Superior temporal gyrus (tissue), 1 donor: ENCODE measurements at regions not wholly inside any gene's neighbourhood (a gene's known extent, or its start where the extent isn't known, plus 50 kb on each side); places are given as distances from the start of the nearest gene placed in this dataset.
A peak's percentile ranks its signal among the peaks of the same experiment; 100 is the strongest.
"Not testable (repeated sequence)": the region's sequence is repeated elsewhere in the genome, so short reads cannot be mapped to it uniquely, and the experiment has no call there.

ENCODE experiments used
- DNase-seq: peaks from one replicate; pipeline ENCODE4 v3.0.0-alpha.2; 2016; ENCODE audit errors: extremely low spot score

- not testable (repeated sequence) for DNase-seq
These were observed 75.6 kb downstream of the MRPL39 start for GRCh38 chr21:25531538-25532250.

- no peak for DNase-seq
These were observed 78.8 kb downstream of the MRPL39 start for GRCh38 chr21:25528515-25528914.

GRCh38 chr21:25518491-25518911 lies 88.8 kb downstream of the MRPL39 start:
- no peak for DNase-seq

- no peak for DNase-seq
These were observed 91.5 kb downstream of the MRPL39 start for GRCh38 chr21:25515484-25516405.

GRCh38 chr21:25513810-25514209 lies 93.5 kb downstream of the MRPL39 start:
- DNase-seq, result no peak

- no peak for DNase-seq
These were observed 94.9 kb downstream of the MRPL39 start for GRCh38 chr21:25512095-25513081.

- DNase-seq, result no peak
These were observed 97.4 kb downstream of the MRPL39 start for GRCh38 chr21:25509862-25510261.

GRCh38 chr21:25508364-25508763 lies 98.9 kb downstream of the MRPL39 start:
- no peak for DNase-seq

GRCh38 chr21:25507522-25507921 lies 99.8 kb downstream of the MRPL39 start:
- no peak for DNase-seq

- DNase-seq, result no peak
These were observed 100.4 kb downstream of the MRPL39 start for GRCh38 chr21:25506887-25507286.

GRCh38 chr21:25506261-25506660 lies 101.0 kb downstream of the MRPL39 start:
- DNase-seq, result no peak

- no peak for DNase-seq
These were observed 103.3 kb downstream of the MRPL39 start for GRCh38 chr21:25503981-25504380.

- DNase-seq, result no peak
These were observed 105.2 kb downstream of the MRPL39 start for GRCh38 chr21:25501996-25502665.

GRCh38 chr21:25501462-25501861 lies 105.8 kb downstream of the MRPL39 start:
- peak; percentile 23 for DNase-seq

GRCh38 chr21:25500598-25500997 lies 106.7 kb downstream of the MRPL39 start:
- no peak for DNase-seq

GRCh38 chr21:25496825-25497482 lies 110.3 kb downstream of the MRPL39 start:
- no peak for DNase-seq

- DNase-seq, result no peak
These were observed 112.5 kb downstream of the MRPL39 start for GRCh38 chr21:25494804-25495203.

- no peak for DNase-seq
These were observed 113.6 kb downstream of the MRPL39 start for GRCh38 chr21:25493722-25494121.

GRCh38 chr21:25491267-25491666 lies 116.0 kb downstream of the MRPL39 start:
- no peak for DNase-seq

GRCh38 chr21:25490742-25491141 lies 116.5 kb downstream of the MRPL39 start:
- DNase-seq, result no peak

- DNase-seq, result no peak
These were observed 117.6 kb downstream of the MRPL39 start for GRCh38 chr21:25489673-25490072.
